ENCODE measurements at regions not wholly inside any gene's neighbourhood (a gene's known extent, or its start where the extent isn't known, plus 50 kb on each side); places are given as distances from the start of the nearest gene placed in this dataset.
A peak's percentile ranks its signal among the peaks of the same experiment; 100 is the strongest.
"Not testable (repeated sequence)": the region's sequence is repeated elsewhere in the genome, so short reads cannot be mapped to it uniquely, and the experiment has no call there.

DNA sequence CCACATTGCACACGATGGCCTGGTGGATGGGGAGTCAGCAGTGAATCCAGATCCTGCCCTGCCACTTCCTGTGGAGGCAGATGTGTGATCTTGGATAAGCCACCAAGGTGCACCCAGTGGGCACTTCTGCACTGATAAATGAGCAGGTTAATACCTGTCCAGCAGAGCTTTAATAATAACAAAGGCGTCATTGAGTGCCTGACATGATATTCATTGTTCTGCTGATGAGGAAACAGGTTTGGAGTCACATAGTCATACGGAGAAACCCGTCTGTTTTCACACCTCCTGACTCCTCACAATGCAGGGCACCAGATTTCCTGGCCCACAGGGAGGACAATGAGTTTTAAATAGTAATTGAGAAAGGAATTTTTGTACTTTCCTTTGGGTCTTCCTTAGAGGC is 324.6 kb upstream of the CDH5 start:
- no peak for DNase-seq

DNA sequence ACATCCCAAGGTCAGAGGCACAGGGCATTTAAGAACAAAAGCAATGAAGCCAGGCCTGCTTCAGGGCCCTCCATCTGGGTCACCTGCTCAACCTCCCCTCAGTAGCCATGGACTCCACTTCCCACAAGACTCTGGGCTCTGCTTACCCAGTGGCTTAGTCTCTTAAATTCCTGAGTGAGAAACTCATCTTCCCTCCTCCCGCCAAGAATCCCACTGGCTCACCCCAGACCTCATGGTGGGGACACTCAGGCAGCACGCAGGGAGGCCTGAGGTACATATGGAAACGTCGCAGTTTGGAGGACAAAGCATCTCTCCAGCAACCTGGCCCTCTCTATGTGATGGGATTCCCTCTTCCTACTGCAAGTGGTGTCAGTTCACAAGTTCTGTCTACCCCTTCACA is 326.7 kb upstream of the CDH5 start:
- DNase-seq, result no peak

DNA sequence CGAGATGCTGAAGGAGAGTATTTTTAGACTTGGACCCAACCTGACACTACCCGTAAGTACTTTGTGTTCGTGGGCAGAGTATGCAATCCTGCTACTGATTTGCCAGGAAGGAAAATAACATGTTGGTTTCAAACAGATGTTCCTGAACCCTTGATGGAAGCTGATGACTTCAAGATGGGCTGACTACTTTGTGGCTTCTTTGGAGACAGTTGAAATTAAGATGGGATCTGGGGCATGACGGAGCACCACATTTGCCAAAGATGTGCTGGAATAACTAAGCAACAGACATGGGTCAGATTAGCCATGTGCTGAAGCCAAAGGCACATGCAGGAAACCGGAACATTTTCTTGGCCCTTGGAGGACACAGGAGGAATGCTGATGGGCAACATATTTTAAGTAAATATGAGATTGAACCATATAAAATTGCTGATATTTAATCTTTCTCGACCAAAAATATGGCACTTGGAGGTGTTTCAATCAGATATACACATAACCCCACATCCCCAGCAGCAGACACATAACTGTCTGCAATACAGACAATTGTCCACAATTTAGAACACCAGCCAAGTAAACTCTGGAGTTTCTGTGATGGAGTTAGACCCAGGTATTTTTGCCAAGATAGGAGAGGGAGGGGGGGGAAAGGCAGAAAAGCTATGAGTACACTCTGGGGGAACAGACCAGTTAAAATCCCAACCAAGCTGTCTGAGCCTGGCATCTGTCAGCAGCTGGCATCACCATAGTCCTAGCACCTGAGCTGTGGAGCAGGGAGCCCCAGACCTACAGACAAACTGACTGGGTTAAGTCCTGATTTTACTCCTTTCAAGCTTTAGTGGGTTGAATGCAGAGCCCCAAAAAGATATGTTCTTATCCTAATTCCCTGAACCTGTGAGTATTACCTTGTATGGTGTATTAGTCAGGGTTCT is 329.4 kb upstream of the CDH5 start:
- DNase-seq, result peak; percentile 74

DNA sequence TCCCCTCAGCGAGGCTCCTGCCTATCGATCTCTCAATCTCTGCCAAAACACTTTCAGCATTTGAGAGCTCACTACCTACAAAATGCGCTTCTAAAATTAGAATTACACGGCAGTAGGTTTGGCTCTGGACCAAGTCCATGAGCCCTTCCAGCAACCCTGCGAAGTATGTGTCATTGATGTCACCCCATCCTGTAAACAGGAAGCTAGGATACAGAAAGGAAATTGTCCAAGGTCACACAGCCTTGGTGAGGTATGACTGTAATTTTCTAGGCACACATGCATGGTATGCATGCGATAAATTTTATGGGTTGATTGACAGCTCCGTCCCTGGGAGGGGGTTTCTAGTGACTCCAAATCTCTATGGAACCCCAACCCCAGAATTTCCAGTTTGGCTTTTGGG is 330.3 kb upstream of the CDH5 start:
- DNase-seq, result no peak

DNA sequence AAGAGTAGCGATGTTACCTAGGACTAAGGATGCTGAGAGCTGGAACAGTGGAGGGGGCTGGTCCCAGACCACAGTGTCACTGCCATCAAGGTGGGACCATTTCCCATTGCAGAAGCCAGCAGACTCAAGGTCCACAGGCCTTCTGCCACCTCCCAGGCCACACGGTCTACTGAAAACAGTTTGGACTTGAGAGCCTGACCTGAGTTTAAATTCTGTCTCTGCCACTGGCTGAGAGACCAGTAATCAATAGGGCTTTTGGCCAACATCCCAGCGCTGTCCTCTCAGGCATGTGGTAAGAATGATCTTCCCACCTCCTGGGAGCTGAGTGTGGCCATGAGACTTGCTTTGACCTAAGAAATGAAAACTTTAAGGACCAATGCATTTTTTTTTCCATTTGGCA is 331.4 kb upstream of the CDH5 start:
- no peak for DNase-seq

DNA sequence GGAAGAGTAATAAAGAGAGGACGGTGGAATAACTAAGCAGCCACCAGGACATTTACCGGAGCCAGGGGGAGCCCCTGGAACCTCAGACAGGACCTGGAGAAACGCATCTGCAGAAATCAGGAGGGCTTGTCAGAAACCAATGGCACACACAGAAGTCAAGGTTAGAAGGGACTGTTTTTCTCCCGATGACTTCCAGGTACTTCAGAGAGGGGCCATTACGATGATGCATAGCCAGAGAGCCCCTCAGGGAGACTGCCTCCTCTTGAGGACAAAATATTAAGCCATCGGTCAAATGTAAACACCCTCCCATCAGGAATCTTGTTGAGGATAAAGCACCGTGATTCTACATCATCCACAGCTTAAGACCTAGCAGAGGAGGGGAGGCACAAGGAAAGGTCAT is 333.6 kb upstream of the CDH5 start:
- no peak for DNase-seq

DNA sequence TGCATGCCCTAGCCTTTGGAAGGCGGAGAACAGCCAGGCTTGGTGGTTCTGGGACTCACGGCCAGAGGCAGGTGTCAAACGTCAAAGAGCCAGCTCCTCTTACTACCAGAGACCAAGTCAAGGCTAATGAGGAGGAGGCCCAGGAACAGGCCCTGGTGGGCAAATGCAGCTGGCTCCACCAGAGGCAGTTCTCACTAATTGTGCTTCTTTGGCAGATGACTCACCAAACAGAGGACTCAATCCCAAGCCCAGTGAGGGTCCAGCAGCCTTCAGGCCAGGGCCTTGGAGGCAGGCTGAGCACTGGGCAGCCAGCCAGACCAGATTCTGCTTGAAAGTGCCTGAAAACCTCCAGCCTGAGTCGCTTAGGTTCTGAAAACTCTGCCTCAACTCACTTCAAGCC is 336.5 kb upstream of the CDH5 start:
- DNase-seq, result no peak

DNA sequence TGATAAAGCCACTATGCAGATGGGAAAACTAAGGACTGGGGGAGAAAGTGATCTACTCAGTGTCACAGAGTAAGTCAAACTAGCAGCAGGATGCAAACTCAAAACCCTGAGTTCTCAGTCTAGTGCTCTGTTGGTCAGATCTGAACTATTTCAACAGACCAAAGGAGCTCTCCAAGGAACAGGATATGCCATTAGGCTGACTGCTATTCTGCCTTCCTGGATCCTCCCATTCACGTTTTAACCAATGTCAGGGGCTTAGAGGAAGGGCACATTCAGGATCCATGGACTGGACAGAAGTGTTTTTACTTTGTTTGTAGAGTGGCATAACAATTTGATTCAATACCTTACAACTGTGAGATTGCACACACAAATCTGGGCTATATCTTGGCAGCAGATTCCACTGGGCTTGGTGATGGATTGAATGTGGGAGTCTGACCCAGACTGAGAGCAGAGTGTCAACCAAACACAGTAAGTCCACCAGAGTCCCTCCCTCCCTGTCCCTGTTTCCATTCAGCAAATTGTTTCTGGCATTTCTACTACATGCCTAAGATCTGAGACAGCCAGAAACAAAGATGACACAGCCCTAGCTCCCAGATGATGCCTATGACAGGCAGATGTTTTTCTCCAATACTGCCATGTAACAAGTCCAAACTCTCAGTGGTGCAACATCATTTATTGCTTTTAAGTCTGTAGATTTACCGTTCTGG is 337.8 kb upstream of the CDH5 start:
- DNase-seq, result peak; percentile 51

DNA sequence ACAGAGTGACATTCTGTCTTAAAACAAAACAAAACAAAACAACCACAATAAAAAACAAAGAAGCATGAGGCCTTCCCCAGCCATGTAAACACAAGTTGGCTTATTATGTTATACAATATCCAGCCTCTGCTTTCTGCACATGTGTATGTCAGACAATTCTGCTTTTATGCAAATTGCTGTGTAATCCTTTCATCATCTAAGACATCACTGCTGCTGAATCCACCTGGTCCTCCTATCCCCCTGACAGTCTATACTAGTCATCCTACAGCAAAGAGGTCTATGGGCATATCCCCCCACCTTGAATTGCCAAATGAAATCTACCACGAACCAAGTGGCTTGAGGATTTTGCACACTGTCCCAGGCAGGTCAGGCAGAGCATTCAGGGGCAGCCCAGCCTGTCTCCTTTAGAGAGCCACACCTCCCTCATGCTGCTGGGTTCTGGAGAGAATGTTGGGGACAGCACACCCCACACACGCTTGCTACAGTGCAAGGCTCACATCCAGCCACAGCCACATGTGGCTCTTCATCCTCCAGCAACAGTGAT is 339.6 kb upstream of the CDH5 start:
- no peak for DNase-seq

DNA sequence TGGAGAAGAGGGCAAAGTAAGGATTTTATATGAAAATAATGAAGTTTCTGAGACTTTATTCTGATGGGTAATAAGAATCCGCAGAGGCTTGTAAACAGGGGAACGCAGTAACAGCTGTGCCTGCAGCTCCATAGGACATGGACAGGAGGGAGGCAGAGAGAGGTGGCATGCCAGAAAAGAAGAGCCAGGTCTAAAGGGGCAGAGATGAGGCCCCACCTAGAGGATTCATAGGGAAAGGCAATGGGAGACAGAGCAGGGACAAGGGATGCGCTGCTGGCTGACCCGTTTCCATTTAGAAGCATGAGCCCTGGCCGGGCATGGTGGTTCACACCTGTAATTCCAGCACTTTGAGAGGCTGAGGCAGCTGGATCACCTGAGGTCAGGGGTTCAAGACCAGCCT is 340.3 kb upstream of the CDH5 start:
- peak; percentile 33 for DNase-seq

DNA sequence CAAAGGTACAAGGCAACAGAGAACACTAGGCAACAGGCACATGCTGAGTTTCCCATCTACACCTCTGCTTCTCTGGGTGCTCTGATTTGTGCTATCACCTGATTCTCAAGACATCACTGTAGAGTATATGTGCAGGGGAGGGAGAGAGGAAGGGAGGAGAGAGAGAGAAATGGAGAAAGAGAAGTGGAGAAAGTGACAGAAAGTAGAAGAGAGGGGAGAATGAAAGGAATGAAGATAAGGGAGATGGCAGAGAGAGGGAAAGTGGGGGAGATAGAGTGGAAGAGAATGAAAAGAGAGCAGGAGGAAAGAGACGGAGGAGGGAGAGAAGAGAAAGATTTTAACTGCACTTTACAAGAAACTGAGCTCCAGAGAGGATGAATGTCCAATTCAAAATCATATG is 340.7 kb upstream of the CDH5 start:
- DNase-seq, result no peak

DNA sequence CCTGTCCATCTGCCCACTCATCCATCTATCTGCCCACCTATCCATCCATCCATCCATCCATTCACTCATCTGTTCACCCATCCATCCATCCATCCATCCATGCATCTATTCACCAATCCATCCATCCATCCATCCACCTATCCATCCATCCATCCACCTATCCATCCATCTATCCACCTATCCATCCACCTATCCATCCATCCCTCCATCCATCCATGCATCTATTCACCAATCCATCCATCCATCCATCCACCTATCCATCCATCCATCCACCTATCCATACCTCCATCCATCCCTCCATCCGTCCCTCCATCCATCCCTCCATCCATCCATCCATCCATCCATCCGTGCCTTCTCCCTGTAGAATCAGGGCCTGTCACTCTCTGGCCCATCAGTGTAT is 341.9 kb upstream of the CDH5 start:
- DNase-seq, result not testable (repeated sequence)

DNA sequence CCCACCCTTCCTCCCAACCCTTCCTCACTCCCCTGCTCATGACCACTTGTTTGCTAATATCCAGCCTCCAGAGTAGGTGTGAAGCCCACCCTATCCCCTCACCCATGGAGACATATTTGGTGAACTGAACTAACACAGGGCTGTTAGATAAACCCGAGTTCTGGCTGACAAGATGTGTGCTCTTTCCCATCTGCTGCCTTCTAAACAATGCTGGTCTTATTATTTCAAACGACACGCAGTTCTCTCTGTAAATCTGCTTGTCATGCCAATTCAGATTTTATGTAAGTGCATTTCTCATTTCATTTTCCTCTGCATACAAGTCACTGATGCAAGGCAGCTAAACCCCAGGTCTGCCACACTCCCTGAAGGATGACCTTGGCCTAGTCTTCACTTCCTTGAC is 343.0 kb upstream of the CDH5 start:
- DNase-seq, result no peak

DNA sequence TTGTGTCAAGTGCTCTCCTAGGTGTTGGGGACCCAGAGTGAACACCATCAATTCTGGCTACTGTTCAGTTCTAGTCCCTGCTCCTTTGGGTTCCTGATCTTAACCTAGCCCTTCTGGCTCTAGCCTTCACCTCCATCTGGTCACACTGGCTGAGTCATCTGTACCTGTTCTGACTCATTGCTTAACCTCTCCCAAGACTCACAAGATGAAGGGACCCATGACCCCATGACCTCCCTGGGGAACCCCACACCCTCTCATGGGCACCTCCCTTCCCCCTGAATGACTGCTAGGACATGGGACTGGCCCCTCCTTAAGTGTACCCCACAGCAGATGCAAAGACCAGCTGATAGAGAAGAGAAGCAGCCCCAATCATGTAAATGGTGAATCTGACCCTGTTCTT is 345.8 kb upstream of the CDH5 start:
- DNase-seq, result no peak

DNA sequence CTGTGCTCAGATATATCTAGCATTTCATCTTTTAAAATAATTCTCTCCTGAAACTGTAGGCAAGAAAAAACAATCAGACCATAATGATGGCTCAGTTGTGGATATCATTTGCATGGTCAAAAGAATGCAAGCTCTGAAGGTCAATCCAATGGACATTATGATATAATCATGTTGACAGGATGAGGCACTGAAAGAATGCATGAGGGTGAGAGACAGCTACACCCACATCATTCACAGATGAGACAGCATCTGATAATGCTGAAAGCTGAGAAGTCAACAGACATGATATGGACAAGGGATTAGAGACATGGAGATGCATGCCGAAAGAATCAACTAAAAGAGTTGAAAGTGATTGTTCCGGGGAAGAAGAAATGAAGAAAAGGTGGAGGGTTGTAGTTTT is 346.4 kb upstream of the CDH5 start:
- peak; percentile 82 for DNase-seq

DNA sequence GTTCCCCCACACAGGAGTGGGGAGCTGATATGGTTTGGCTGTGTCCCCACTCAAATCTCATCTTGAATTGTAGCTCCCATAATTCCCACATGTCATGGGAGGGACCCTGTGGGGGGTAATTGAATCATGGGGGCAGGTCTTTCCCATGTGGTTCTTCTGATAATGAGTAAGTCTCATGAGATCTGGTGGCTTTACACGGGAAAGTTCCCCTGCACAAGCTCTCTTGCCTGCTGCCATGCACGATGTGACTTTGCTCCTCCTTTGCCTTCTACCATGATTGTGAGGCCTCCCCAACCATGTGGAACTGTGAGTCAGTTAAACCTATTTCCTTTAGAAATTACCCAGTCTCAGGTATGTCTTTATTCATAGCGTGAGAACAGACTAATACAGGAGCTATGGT is 347.0 kb upstream of the CDH5 start:
- not testable (repeated sequence) for DNase-seq

DNA sequence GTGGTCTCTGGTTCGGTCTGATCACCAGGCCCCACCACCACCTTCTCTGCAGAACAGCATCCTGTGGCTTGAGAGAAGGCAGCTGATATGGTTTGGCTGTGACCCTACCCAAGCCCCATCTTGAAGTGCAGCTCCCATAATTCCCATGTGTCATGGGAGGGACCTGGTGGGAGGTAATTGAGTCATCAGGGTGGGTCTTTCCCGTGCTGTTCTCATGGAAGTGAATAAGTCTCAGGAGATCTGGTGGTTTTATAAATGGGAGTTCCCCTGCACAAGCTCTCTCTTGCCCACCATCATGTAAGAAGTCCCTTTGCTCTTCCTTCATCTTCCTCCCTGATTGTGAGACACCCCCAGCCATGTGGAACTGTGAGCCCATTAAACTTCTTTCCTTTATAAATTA is 352.3 kb upstream of the CDH5 start:
- DNase-seq, result no peak

DNA sequence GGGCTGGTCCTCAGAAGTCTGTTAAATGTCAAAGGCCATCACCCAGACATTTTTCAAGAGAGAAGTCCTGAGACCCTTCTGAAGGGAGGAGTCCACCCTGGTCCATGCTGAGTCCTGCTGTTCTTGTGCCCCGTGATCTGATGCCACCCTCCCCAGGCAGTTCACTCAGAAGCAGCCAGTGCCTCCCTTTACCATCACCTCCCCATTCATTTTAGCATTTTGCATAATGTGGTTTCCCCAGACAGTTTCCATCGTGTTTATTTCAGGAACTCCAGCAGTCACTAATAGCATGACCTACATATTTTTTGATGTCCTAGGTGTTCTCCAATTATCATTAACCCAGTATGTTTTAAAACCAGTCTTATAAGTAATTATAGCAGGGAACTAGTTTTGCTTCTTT is 353.0 kb upstream of the CDH5 start:
- no peak for DNase-seq

DNA sequence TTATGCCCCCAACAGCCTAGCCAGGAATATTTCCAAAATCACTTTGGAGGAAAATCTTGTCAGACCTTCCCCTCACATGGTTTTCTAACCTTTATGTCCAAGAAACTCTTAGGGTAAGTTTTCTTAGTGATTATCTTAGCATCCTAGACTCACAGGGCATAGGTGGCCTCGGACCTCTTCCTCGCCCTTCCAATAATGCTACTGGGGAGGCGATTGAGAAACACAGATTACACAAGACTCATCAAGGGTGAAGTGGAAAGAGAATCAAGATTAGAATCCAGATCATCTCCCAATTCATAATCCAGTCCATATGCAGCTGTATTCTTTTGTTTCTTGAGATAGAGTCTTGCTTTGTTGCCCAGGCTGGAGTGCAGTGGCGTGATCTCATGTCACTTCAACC is 358.4 kb upstream of the CDH5 start:
- DNase-seq, result no peak

DNA sequence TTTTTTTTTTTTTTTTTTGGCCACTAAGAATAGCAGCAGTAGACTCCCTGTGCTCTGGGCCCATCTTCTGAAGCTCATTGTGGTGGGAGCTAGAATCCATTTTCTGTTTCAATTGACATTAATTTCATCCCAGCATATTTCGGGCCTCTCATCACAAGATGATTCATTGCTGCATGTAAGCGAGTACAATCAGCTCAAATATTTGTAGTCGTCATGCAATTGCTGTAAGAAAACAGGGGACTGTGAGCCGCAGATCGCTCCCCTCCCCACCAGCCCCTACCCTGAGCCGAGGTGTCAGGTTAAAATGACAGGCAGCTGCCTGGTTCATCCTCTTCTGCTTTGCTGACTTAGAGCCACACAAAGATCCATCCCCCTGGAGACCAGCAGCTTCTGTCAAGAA is 358.8 kb upstream of the CDH5 start:
- DNase-seq, result peak; percentile 53

DNA sequence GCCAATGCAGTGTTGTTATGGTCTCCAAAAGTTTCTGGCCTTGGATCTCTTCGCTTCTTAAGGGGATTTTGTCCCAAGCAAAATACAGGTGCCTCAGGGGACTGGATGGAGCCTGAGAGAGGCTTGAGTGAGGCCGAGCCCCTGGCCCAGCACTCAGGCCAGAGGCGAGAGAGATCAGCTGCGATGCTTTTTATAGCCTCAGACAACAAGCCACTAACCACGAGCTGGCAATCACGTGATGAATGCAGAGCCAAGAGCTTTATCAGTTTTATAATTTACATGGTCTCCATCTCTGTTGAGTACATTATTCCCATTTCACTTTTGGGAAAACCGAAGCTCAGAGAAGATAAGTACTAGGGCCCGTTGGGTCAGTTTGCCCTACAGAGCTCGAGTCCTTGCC is 360.0 kb upstream of the CDH5 start:
- DNase-seq, result no peak

DNA sequence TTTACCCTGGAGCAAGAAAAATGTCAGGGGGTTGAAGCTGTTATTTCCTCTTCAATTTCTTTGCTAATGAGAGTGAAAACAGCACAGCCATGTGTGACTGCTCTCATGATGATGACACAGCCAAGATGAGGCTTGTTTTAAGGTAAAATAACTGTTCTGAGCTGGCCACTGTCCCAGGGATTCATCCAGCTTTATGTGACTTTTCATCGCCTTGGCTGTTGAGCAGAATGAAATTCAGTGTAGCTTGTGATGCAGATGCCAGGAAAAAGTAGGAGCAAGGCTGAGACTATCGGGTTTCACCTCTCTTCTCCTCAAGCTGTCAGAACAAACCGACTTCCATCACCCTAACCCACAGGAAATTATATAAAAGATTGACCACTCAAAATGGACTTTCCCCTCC is 361.8 kb upstream of the CDH5 start:
- DNase-seq, result no peak

DNA sequence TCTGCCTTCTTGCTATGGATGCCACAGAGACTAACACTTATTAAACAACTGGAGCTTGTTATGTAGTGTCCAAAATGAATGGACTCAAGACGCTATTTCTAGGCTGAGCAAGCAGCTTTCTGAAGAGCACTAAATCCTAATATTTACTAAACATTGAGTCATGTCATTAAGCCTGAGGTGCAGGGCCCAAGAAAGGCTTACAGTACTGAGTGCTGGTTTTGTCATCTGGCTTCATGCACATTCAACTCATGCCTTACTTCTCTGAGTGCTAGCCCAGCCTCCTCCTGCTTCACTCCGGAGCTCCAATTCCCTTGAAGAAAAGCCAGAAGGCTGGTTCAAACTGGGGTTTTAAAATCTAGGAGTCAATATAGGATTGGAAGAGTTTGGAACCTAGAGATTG is 363.3 kb upstream of the CDH5 start:
- DNase-seq, result no peak

DNA sequence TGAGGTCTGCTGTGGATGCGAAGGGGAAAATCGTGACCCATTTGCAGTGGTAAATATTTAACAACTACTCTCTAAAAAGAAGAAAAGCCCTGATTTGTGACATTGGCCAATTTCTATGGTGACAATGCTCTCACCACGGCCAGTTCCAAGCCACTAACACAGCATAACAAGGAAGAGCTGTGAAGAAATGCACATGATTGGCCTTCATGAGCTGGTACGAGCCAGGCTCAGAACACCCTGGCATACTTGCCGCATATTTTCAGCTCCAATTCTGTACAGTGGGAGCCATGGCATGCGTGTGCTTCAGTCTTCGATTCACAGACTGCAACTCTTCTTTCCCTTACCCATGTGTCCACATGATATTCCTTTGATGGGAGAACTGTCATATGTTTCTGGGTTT is 363.9 kb upstream of the CDH5 start:
- DNase-seq, result no peak
